Breast epithelium (tissue), 3 donors: ENCODE measurements at regions not wholly inside any gene's neighbourhood (a gene's known extent, or its start where the extent isn't known, plus 50 kb on each side); places are given as distances from the start of the nearest gene placed in this dataset.

ENCODE experiments used
- POLR2A ChIP-seq: fragments of 450-650 bp; IDR thresholded peaks from one replicate; pipeline ENCODE4 v1.6.1; 2016; ENCODE audit warnings: antibody characterized with exemption, mild to moderate bottlenecking, moderate library complexity
- POLR2AphosphoS5 ChIP-seq, 3 donors: sonication (generic); formaldehyde crosslinking; IDR thresholded peaks; one replicate each; pipeline ENCODE4 v1.6.1; 2017; ENCODE audit warnings: antibody characterized with exemption in 3 of 3
- TF ChIP-seq, protein P1 (sequence below), 3 donors: fragments of 450-650 bp; IDR thresholded peaks; one replicate each; pipeline ENCODE4 v1.5.1; 2016 to 2017; ENCODE audit warnings: antibody characterized with exemption in 3 of 3, mild to moderate bottlenecking in 3 of 3, moderate library complexity in 3 of 3

- TF ChIP-seq, protein P1, sequence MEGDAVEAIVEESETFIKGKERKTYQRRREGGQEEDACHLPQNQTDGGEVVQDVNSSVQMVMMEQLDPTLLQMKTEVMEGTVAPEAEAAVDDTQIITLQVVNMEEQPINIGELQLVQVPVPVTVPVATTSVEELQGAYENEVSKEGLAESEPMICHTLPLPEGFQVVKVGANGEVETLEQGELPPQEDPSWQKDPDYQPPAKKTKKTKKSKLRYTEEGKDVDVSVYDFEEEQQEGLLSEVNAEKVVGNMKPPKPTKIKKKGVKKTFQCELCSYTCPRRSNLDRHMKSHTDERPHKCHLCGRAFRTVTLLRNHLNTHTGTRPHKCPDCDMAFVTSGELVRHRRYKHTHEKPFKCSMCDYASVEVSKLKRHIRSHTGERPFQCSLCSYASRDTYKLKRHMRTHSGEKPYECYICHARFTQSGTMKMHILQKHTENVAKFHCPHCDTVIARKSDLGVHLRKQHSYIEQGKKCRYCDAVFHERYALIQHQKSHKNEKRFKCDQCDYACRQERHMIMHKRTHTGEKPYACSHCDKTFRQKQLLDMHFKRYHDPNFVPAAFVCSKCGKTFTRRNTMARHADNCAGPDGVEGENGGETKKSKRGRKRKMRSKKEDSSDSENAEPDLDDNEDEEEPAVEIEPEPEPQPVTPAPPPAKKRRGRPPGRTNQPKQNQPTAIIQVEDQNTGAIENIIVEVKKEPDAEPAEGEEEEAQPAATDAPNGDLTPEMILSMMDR (IDR thresholded peaks at IDR 0.05) = no peak
- TF ChIP-seq POLR2A (no peak), POLR2AphosphoS5 (IDR thresholded peaks at IDR 0.05) (no peak)
Observed at GRCh38 chr19:31947436-31948115, 397.8 kb upstream of the ZNF507 start.
